Heart left ventricle (tissue), 16 donors: ENCODE measurements at regions not wholly inside any gene's neighbourhood (a gene's known extent, or its start where the extent isn't known, plus 50 kb on each side); places are given as distances from the start of the nearest gene placed in this dataset.

Experiments used
- ATAC-seq, 4 donors: fragments of 200-7000 bp; cut with Tn5 transposase; one replicate each; pipeline ENCODE4 v1.9.1; 2020 to 2022; ENCODE audit warnings: moderate library complexity in 4 of 4, mild to moderate bottlenecking in 3 of 4, moderate number of reproducible peaks in 1 of 4
- DNase-seq, 5 donors: peaks; one replicate each; pipeline ENCODE4 v3.0.0-alpha.2; 2020
- H3K27ac ChIP-seq, 12 donors: fragments of 200-600 bp; sonication (generic) in 4 of 12; one replicate each; pipeline versions ENCODE4 v1.5.0 to v1.8.0; 2016 to 2022; ENCODE audit warnings: mild to moderate bottlenecking in 2 of 12
- H3K27me3 ChIP-seq, 9 donors: fragments of 200-600 bp; sonication (generic) in 2 of 9; one replicate each; pipeline versions ENCODE4 v1.5.1 to v1.8.0; 2016 to 2022; ENCODE audit warnings: mild to moderate bottlenecking in 3 of 9
- H3K36me3 ChIP-seq, 9 donors: fragments of 200-600 bp; sonication (generic) in 2 of 9; one replicate each; pipeline versions ENCODE4 v1.5.0 to v1.8.0; 2018 to 2022; ENCODE audit warnings: mild to moderate bottlenecking in 2 of 9
- H3K4me1 ChIP-seq, 12 donors: fragments of 200-600 bp; sonication (generic) in 4 of 12; one replicate each; pipeline versions ENCODE4 v1.5.0 to v1.8.0; 2016 to 2022; ENCODE audit warnings: mild to moderate bottlenecking in 3 of 12
- H3K4me3 ChIP-seq, 12 donors: fragments of 200-600 bp; sonication (generic) in 4 of 12; one replicate each; pipeline versions ENCODE4 v1.5.0 to v1.8.0; 2017 to 2022; ENCODE audit warnings: mild to moderate bottlenecking in 9 of 12, moderate library complexity in 4 of 12
- H3K9me3 ChIP-seq, 12 donors: fragments of 200-600 bp; sonication (generic) in 4 of 12; one replicate each; pipeline versions ENCODE4 v1.5.0 to v1.8.0; 2016 to 2022; ENCODE audit warnings: mild to moderate bottlenecking in 1 of 12
- CTCF ChIP-seq, 12 donors: fragments of 200-600 bp; sonication (generic) in 4 of 12; IDR thresholded peaks; one replicate each; pipeline versions ENCODE4 v1.5.0 to v1.8.0; 2018 to 2022; ENCODE audit warnings: antibody characterized with exemption in 12 of 12, mild to moderate bottlenecking in 5 of 12
- POLR2A ChIP-seq, 2 donors: fragments of 450-650 bp; IDR thresholded peaks; one replicate each; pipeline ENCODE4 v1.6.1; 2017; ENCODE audit warnings: antibody characterized with exemption in 2 of 2, mild to moderate bottlenecking in 2 of 2, moderate library complexity in 2 of 2
- WGBS, 4 donors: extraction: QIAGEN DNeasy Blood & Tissue Kit in 2 of 4; methylation state at CpG; one replicate each; pipeline versions ENCODE4 v1.1.5 to v1.1.7; 2013 to 2018; 5-methylcytosine and 5-hydroxymethylcytosine counted together
- intact Hi-C, 10 donors: fragments of 100-400 bp; cut with DNase I; formaldehyde crosslinking; loops; one replicate each; pipeline versions ENCODE4 v1.11.1 to v1.14.2; 2022
- donor health status: ischemic (EF 13 %, LVEDD 7.1; RV severe dilation, severe dysfunction).
- donor health status: healthy with polysubstance abuse.
- donor health status: DM: no; HTN: yes; CAD: no.
- donor health status: DM: no; HTN: no; CAD: no.
- donor health status: ischemic (EF 25% LVEDD 6.9; RV normal size, moderate dysfunction).
- donor health status: ischemic (EF 25% LVEDD 5.7; RV mildly dilated, moderate dysfunction).
- donor health status: healthy.
- donor health status: DM: yes; HTN: yes; CAD: no.
- donor health status: ischemic (EF 35%, LVEDD 5.7; RV mildly dilated, moderate dysfunction).
- donor health status: nonischemic (EF 11% LVEDD 7.7; RV severe dilation, severe dysfunction).
- donor health status: DM: yes; HTN: yes; CAD: no.
- donor health status: PGD.
- donor health status: ischemic (EF 29% LVEDD 5.4; RV normal size, mild dysfunction).
- donor health status: nonischemic (EF 23%, LVEDD 6.1; RV moderate dilation, normal function).

- no peak for ATAC-seq
- no peak for DNase-seq
- no peak overlapping the region for H3K27ac ChIP-seq
- WGBS, 4 donors, result 75 to 84% (median 78%) methylated on average over 4 to 9 of the region's 9 CpGs
- intact Hi-C loops, result no loop called here
- H3K4me1 ChIP-seq, result no peaks in the 10 kb centered on the region
- peaks cover 0 to 14% (median 3%) of the 10 kb centered on the region in 12 donors for H3K9me3 ChIP-seq
- no peaks in the 10 kb centered on the region for H3K36me3 ChIP-seq
- H3K27me3 ChIP-seq, result peaks cover 0 to 10% (median 0%) of the 10 kb centered on the region in 9 donors
- TF ChIP-seq CTCF (IDR thresholded peaks at IDR 0.05), result no peak
- TF ChIP-seq POLR2A (IDR thresholded peaks at IDR 0.05), result no peak
- no peak overlapping the region for H3K4me3 ChIP-seq
Measured at GRCh38 chr5:3080366-3080765, 328.9 kb upstream of the IRX2 start.

GRCh38 chr5:3077684-3078083 lies 326.2 kb upstream of the IRX2 start:
- no peaks in the 10 kb centered on the region for H3K4me1 ChIP-seq
- H3K36me3 ChIP-seq, result no peaks in the 10 kb centered on the region
- peaks cover 0 to 26% (median 9%) of the 10 kb centered on the region in 12 donors for H3K9me3 ChIP-seq
- TF ChIP-seq CTCF (IDR thresholded peaks at IDR 0.05), result no peak
- TF ChIP-seq POLR2A (IDR thresholded peaks at IDR 0.05), result no peak
- intact Hi-C loops, result no loop called here
- H3K27ac ChIP-seq, result no peak overlapping the region
- ATAC-seq (no peak), DNase-seq (no peak)
- no peaks in the 10 kb centered on the region for H3K27me3 ChIP-seq
- H3K4me3 ChIP-seq, result no peak overlapping the region
- 59 to 65% (median 62%) methylated on average over 10 of the region's 10 CpGs for WGBS, 4 donors

- no peaks in the 10 kb centered on the region for H3K36me3 ChIP-seq
- peaks cover 0 to 34% (median 10%) of the 10 kb centered on the region in 12 donors for H3K9me3 ChIP-seq
- H3K4me3 ChIP-seq, result no peak overlapping the region
- TF ChIP-seq CTCF (IDR thresholded peaks at IDR 0.05), result no peak
- no peak for TF ChIP-seq POLR2A (IDR thresholded peaks at IDR 0.05)
- no peaks in the 10 kb centered on the region for H3K27me3 ChIP-seq
- intact Hi-C loops, result no loop called here
- H3K4me1 ChIP-seq, result no peaks in the 10 kb centered on the region
- no peak overlapping the region for H3K27ac ChIP-seq
- 46 to 88% (median 62%) methylated on average over 2 of the region's 2 CpGs for WGBS, 4 donors
- no peak for DNase-seq
- ATAC-seq, result no peak
Measured at GRCh38 chr5:3075309-3075708, 323.8 kb upstream of the IRX2 start.

GRCh38 chr5:3068401-3068800 lies 316.9 kb upstream of the IRX2 start:
- intact Hi-C loops, result no loop called here
- Histone ChIP-seq H3K4me1 (no peaks in the 10 kb centered on the region), H3K9me3 (peaks cover 0 to 12% (median 0%) of the 10 kb centered on the region in 12 donors), H3K27me3 (no peaks in the 10 kb centered on the region), H3K4me3 (no peak overlapping the region), H3K36me3 (no peaks in the 10 kb centered on the region), H3K27ac (no peak overlapping the region)
- WGBS, 4 donors, result 21 to 31% (median 24%) methylated on average over 5 of the region's 5 CpGs
- ATAC-seq, result no peak
- no peak for TF ChIP-seq POLR2A (IDR thresholded peaks at IDR 0.05)
- no peak for TF ChIP-seq CTCF (IDR thresholded peaks at IDR 0.05)
- no peak for DNase-seq
